SK-MEL-5 (cell line): ENCODE measurements at regions not wholly inside any gene's neighbourhood (a gene's known extent, or its start where the extent isn't known, plus 50 kb on each side); places are given as distances from the start of the nearest gene placed in this dataset.
A peak's percentile ranks its signal among the peaks of the same experiment; 100 is the strongest.

Source experiments
- DNase-seq: peaks from one replicate; pipeline ENCODE4 v3.0.0-alpha.2; 2016; ENCODE audit warnings: low read depth, low spot score
- in situ Hi-C: cut with HindIII; loops from 2 replicates; pipeline ENCODE4 v1.10.0; 2016; ENCODE audit warnings: low sequenced_read_pairs, high pct_unique_total_duplicates, low pct_unique_long_range_greater_than_20kb

GRCh38 chr20:6998909-6999308 is 231.4 kb downstream of the BMP2 start:
- in situ Hi-C loops: no loop called here
- no peak for DNase-seq

- no peak for DNase-seq
- in situ Hi-C loops: no loop called here
Observed at GRCh38 chr20:6999381-6999780, 231.9 kb downstream of the BMP2 start.

GRCh38 chr20:7003598-7003997 is 236.1 kb downstream of the BMP2 start:
- in situ Hi-C loops: no loop called here
- DNase-seq: no peak

- in situ Hi-C loops: no loop called here
- DNase-seq: no peak
Observed at GRCh38 chr20:7004801-7005200, 237.3 kb downstream of the BMP2 start.

- no peak for DNase-seq
- in situ Hi-C loops: no loop called here
Observed at GRCh38 chr20:7010527-7010926, 243.0 kb downstream of the BMP2 start.

GRCh38 chr20:7015257-7015656 is 247.8 kb downstream of the BMP2 start:
- DNase-seq: no peak
- in situ Hi-C loops: no loop called here

GRCh38 chr20:7022597-7022996 is 255.1 kb downstream of the BMP2 start:
- in situ Hi-C loops: no loop called here
- DNase-seq: no peak

- in situ Hi-C loops: no loop called here
Observed at GRCh38 chr20:7025635-7026034, 258.1 kb downstream of the BMP2 start.

GRCh38 chr20:7029019-7029418 is 261.5 kb downstream of the BMP2 start:
- DNase-seq: no peak
- in situ Hi-C loops: no loop called here

More at GRCh38 chr20:7025635-7026034, 258.1 kb downstream of the BMP2 start:
- DNase-seq: no peak

- peak; percentile 50 for DNase-seq
- in situ Hi-C loops: no loop called here
Observed at GRCh38 chr20:7031222-7031621, 263.7 kb downstream of the BMP2 start.

- in situ Hi-C loops: no loop called here
- no peak for DNase-seq
Observed at GRCh38 chr20:7038029-7038428, 270.5 kb downstream of the BMP2 start.

- in situ Hi-C loops: no loop called here
- DNase-seq: no peak
Observed at GRCh38 chr20:7057611-7058010, 290.1 kb downstream of the BMP2 start.

- no peak for DNase-seq
- in situ Hi-C loops: no loop called here
Observed at GRCh38 chr20:7078804-7079203, 311.3 kb downstream of the BMP2 start.

- DNase-seq: no peak
- in situ Hi-C loops: no loop called here
Observed at GRCh38 chr20:7080472-7080871, 313.0 kb downstream of the BMP2 start.

GRCh38 chr20:7085467-7085866 is 318.0 kb downstream of the BMP2 start:
- no peak for DNase-seq
- in situ Hi-C loops: no loop called here

- in situ Hi-C loops: no loop called here
- DNase-seq: no peak
Observed at GRCh38 chr20:7087803-7088202, 320.3 kb downstream of the BMP2 start.

GRCh38 chr20:7090001-7090400 is 322.5 kb downstream of the BMP2 start:
- no peak for DNase-seq
- in situ Hi-C loops: no loop called here

GRCh38 chr20:7090811-7091210 is 323.3 kb downstream of the BMP2 start:
- DNase-seq: no peak
- in situ Hi-C loops: no loop called here

- DNase-seq: no peak
- in situ Hi-C loops: no loop called here
Observed at GRCh38 chr20:7091655-7092054, 324.2 kb downstream of the BMP2 start.

GRCh38 chr20:7094438-7094997 is 327.0 kb downstream of the BMP2 start:
- in situ Hi-C loops: no loop called here
- peak; percentile 70 for DNase-seq
